Stomach (tissue), 8 donors: ENCODE measurements at regions not wholly inside any gene's neighbourhood (a gene's known extent, or its start where the extent isn't known, plus 50 kb on each side); places are given as distances from the start of the nearest gene placed in this dataset.
"Not testable (repeated sequence)": the region's sequence is repeated elsewhere in the genome, so short reads cannot be mapped to it uniquely, and the experiment has no call there.

Experiments used
- DNase-seq, 2 donors: peaks; one replicate each; pipeline versions ENCODE4 v3.0.0 to v3.0.0-alpha.2; 2013 to 2019
- H3K27ac ChIP-seq, 5 donors: fragments of 200-600 bp in 4 of 5; sonication (generic) in 4 of 5; one replicate each; pipeline ENCODE4 v1.5.1; 2013 to 2019; ENCODE audit warnings: mild to moderate bottlenecking in 1 of 5, moderate library complexity in 1 of 5
- H3K27me3 ChIP-seq, 3 donors: fragments of 200-600 bp; sonication (generic); one replicate each; pipeline ENCODE4 v1.5.1; 2017 to 2019; ENCODE audit warnings: mixed run types in 1 of 3
- H3K36me3 ChIP-seq, 4 donors: fragments of 200-600 bp; sonication (generic); 1 replicate in 3 of 4; 2 replicates in 1 of 4; pipeline ENCODE4 v1.5.1; 2016 to 2019
- H3K4me1 ChIP-seq, 4 donors: fragments of 200-600 bp; sonication (generic); one replicate each; pipeline ENCODE4 v1.5.1; 2016 to 2019
- H3K4me3 ChIP-seq, 4 donors: fragments of 200-600 bp; sonication (generic) in 3 of 4; one replicate each; pipeline ENCODE4 v1.5.1; 2016 to 2019; ENCODE audit warnings: mild to moderate bottlenecking in 1 of 4
- H3K9me3 ChIP-seq, 4 donors: fragments of 200-600 bp; sonication (generic); one replicate each; pipeline ENCODE4 v1.5.1; 2016 to 2019
- EP300 ChIP-seq: sonication (generic); formaldehyde crosslinking; IDR thresholded peaks from one replicate; pipeline ENCODE4 v1.6.1; 2017; ENCODE audit warnings: antibody characterized with exemption
- POLR2A ChIP-seq, 4 donors: fragments of 450-650 bp; IDR thresholded peaks; one replicate each; pipeline ENCODE4 v1.6.1; 2016; ENCODE audit warnings: antibody characterized with exemption in 4 of 4, control low read depth in 2 of 4, mild to moderate bottlenecking in 1 of 4, moderate library complexity in 1 of 4
- POLR2AphosphoS5 ChIP-seq, 3 donors: sonication (generic); formaldehyde crosslinking; IDR thresholded peaks; one replicate each; pipeline ENCODE4 v1.6.1; 2016; ENCODE audit warnings: antibody characterized with exemption in 3 of 3
- WGBS, 5 donors: extraction: QIAGEN DNeasy Blood & Tissue Kit in 3 of 5; methylation state at CpG; one replicate each; pipeline versions ENCODE4 v1.1.5 to v1.1.7; 2013 to 2018; 5-methylcytosine and 5-hydroxymethylcytosine counted together
- intact Hi-C: fragments of 100-400 bp; cut with DNase I; formaldehyde crosslinking; loops from one replicate; pipeline ENCODE4 v1.15.1; 2023; ENCODE audit warnings: low total_unique reads
- TF ChIP-seq, protein P1 (sequence below), 7 experiments: fragments of 450-650 bp in 4 of 7; fragments of 200-600 bp in 3 of 7; sonication (generic) in 3 of 7; IDR thresholded peaks; one replicate each; pipeline ENCODE4 v1.5.1; 2016 to 2019; ENCODE audit warnings: antibody characterized with exemption in 7 of 7, control low read depth in 2 of 7, mild to moderate bottlenecking in 1 of 7
- donor health status: healthy with polysubstance abuse.
- donor health status: Bipolar disorder and iron deficiency.
- donor health status: healthy.

DNA sequence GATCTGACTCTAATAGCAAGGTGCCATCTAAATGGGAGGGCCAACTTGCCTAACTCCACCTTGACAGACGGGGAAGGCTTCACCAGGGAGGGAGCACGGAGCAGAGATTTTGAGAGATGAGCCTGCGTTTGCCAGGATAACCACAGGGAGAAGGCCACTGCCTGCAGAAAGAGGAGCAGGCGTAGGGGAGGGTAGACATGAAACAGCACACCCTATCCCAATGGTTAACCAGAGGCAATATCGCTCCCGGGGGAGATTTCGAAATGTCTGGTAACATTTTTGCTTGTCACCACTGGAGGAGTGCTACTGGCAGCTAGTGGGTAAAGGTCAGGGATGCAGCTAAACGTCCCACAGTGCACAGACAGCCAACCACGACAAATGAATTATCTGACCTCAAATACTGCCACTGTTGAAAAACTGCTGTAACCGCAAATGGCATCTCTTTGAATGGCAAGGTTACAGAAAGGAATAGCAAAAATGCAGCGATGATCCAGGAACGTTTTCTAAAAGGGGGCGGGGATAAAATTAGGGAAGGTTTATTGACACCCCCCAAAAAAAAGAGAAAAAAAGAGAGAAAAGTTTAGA is 126.0 kb upstream of the ATF7IP start:
- TF ChIP-seq EP300 (no peak), POLR2A (IDR thresholded peaks at IDR 0.05) (no peak), POLR2AphosphoS5 (IDR thresholded peaks at IDR 0.05) (no peak)
- TF ChIP-seq, protein P1, sequence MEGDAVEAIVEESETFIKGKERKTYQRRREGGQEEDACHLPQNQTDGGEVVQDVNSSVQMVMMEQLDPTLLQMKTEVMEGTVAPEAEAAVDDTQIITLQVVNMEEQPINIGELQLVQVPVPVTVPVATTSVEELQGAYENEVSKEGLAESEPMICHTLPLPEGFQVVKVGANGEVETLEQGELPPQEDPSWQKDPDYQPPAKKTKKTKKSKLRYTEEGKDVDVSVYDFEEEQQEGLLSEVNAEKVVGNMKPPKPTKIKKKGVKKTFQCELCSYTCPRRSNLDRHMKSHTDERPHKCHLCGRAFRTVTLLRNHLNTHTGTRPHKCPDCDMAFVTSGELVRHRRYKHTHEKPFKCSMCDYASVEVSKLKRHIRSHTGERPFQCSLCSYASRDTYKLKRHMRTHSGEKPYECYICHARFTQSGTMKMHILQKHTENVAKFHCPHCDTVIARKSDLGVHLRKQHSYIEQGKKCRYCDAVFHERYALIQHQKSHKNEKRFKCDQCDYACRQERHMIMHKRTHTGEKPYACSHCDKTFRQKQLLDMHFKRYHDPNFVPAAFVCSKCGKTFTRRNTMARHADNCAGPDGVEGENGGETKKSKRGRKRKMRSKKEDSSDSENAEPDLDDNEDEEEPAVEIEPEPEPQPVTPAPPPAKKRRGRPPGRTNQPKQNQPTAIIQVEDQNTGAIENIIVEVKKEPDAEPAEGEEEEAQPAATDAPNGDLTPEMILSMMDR (IDR thresholded peaks at IDR 0.05) = no peak
- Histone ChIP-seq H3K4me3 (peak overlapping the region in 1 of 4 donors; percentile 15), H3K36me3 (no peaks in the 10 kb centered on the region), H3K9me3 (peaks cover 9 to 30% (median 19%) of the 10 kb centered on the region in 4 donors), H3K4me1 (peaks cover 0 to 7% (median 2%) of the 10 kb centered on the region in 4 donors), H3K27me3 (no peaks in the 10 kb centered on the region), H3K27ac (no peak overlapping the region)
- DNase-seq = peak in 1 of 2 donors; percentile 55
- WGBS, 5 donors = 56 to 72% (median 68%) methylated on average over 13 of the region's 13 CpGs
- intact Hi-C loops = no loop called here

DNA sequence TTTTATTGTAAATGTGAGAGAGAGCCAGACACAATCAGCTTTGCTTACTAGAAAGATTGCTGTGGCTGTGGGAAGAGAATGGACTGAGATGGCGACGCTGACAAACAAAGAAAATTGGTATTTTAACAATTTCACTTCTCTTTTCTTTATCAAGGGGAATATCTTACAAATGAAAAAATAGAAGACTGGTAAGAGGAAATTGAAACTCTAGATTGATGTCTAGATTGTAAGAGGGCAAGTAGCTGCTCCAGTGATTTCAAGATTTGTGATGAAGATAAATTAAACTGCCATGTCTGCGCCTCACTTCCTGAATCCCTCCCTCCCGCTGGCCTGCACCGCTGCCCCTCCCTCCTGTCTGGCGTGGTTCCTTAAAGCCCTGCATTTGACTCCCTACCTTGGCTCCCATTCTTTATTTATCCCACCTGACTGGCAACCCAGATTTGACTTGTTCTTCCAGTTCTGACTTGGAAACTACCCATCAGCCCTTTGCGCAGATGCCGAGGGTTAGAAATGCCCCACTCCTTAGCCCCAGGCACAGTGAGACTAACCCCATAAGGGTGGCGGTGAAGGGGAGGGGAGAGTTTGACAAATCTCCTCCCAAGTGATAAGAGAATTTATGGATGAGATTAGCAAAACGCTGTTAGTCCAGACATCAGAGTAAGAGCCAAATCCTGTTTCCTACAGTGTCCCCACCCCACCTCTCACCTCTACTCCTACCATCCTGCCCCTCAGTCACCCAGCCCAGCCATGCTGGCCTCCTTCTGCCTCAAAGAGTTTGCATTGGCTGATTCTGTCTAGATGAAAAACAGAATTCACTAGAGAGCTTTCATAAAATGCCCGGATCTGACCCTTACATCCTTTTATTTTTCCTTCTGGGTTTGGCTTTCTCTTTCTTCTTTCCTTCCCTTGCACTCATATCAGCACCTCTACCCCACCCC is 125.3 kb upstream of the ATF7IP start:
- Histone ChIP-seq H3K36me3 (no peaks in the 10 kb centered on the region), H3K27ac (peak overlapping the region in 1 of 5 donors; percentile 27), H3K4me1 (peaks cover 0 to 7% (median 2%) of the 10 kb centered on the region in 4 donors), H3K27me3 (no peaks in the 10 kb centered on the region), H3K4me3 (peak overlapping the region in 2 of 4 donors; percentile 1 to 15), H3K9me3 (peaks cover 9 to 30% (median 19%) of the 10 kb centered on the region in 4 donors)
- WGBS, 5 donors = 34 to 38% (median 35%) methylated on average over 11 of the region's 11 CpGs
- TF ChIP-seq, protein P1 (IDR thresholded peaks at IDR 0.05) = no peak
- TF ChIP-seq POLR2AphosphoS5 (IDR thresholded peaks at IDR 0.05) (no peak), EP300 (no peak), POLR2A (IDR thresholded peaks at IDR 0.05) (no peak)
- intact Hi-C loops = no loop called here
- peak in 1 of 2 donors; percentile 61 for DNase-seq

DNA sequence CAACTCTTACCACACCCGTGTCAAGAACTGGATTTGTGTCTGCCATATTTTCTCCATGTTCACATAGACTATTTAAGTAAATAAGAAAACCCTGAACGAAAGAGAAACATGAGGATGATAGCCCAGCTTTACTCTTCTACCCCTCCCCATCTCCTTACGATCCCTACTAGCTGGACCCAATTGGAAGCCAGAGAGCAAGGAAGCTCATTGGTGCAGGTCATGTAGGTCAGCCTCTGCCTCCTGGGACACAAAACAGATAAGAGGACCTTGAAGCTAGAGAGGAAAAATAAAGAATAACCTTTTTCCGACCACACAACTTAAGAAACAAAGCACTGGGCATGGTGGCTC is 124.6 kb upstream of the ATF7IP start:
- Histone ChIP-seq H3K4me3 (no peak overlapping the region), H3K27me3 (no peaks in the 10 kb centered on the region), H3K27ac (no peak overlapping the region), H3K9me3 (peaks cover 9 to 30% (median 19%) of the 10 kb centered on the region in 4 donors), H3K4me1 (peaks cover 0 to 7% (median 2%) of the 10 kb centered on the region in 4 donors), H3K36me3 (no peaks in the 10 kb centered on the region)
- intact Hi-C loops = no loop called here
- TF ChIP-seq, protein P1 (IDR thresholded peaks at IDR 0.05) = no peak
- TF ChIP-seq POLR2A (IDR thresholded peaks at IDR 0.05) (no peak), EP300 (no peak)
- no peak for DNase-seq
- WGBS, 5 donors = 61 to 68% (median 65%) methylated on average over 4 of the region's 4 CpGs

DNA sequence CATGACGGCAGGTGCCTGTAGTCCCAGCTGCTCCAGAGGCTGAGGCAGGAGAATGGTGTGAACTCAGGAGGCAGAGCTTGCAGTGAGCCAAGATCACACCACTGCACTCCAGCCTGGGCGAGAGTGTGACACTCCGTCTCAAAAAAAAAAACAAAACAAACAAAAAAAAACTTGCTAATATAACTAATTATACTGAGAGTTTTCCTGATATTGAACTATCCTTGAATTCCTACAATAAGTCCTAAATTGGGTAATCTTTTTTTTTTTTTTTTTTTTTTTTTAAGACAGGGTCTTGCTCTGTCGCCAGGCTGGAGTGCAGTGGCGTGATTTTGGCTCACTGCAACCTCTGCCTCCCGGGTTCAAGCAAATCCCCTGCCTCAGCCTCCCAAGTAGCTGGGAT is 122.7 kb upstream of the ATF7IP start:
- H3K27me3 ChIP-seq, DNase-seq, H3K4me1 ChIP-seq, H3K4me3 ChIP-seq, intact Hi-C loops, H3K36me3 ChIP-seq, H3K27ac ChIP-seq: not testable (repeated sequence)
- 92 to 97% (median 93%) methylated on average over 6 of the region's 6 CpGs for WGBS, 5 donors
- peaks cover 9 to 30% (median 19%) of the 10 kb centered on the region in 4 donors for H3K9me3 ChIP-seq
